ENCODE measurements at regions not wholly inside any gene's neighbourhood (a gene's known extent, or its start where the extent isn't known, plus 50 kb on each side); places are given as distances from the start of the nearest gene placed in this dataset.

GRCh38 chr3:13157986-13158385 lies 84.8 kb upstream of the IQSEC1 start:
- H3K9ac ChIP-seq (ENCODE audit: low read length in 3 of 3), result no peak overlapping the region
- FAIRE-seq (no peak), DNase-seq (no peak)
- TF ChIP-seq, protein P1, sequence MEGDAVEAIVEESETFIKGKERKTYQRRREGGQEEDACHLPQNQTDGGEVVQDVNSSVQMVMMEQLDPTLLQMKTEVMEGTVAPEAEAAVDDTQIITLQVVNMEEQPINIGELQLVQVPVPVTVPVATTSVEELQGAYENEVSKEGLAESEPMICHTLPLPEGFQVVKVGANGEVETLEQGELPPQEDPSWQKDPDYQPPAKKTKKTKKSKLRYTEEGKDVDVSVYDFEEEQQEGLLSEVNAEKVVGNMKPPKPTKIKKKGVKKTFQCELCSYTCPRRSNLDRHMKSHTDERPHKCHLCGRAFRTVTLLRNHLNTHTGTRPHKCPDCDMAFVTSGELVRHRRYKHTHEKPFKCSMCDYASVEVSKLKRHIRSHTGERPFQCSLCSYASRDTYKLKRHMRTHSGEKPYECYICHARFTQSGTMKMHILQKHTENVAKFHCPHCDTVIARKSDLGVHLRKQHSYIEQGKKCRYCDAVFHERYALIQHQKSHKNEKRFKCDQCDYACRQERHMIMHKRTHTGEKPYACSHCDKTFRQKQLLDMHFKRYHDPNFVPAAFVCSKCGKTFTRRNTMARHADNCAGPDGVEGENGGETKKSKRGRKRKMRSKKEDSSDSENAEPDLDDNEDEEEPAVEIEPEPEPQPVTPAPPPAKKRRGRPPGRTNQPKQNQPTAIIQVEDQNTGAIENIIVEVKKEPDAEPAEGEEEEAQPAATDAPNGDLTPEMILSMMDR (IDR thresholded peaks at IDR 0.05; ENCODE audit: borderline replicate concordance, extremely low read depth, insufficient read depth), result no peak
- H3K27ac ChIP-seq (ENCODE audit: low read depth in 2 of 2, low read length in 2 of 2), result no peak overlapping the region
- H3K4me3 ChIP-seq (ENCODE audit: low read length in 3 of 3), result no peak overlapping the region
- no peaks in the 10 kb centered on the region for H3K27me3 ChIP-seq (ENCODE audit: control insufficient read depth, insufficient read depth, low read length)
- intact Hi-C loops (cut with DNase I), result no loop called here
- H3K36me3 ChIP-seq (ENCODE audit: control insufficient read depth in 2 of 3, insufficient read depth in 3 of 3, low read length in 3 of 3), result no peaks in the 10 kb centered on the region
- no peaks in the 10 kb centered on the region for H3K4me1 ChIP-seq (ENCODE audit: control insufficient read depth in 2 of 3, insufficient read depth in 2 of 3, low read depth in 1 of 3, low read length in 3 of 3)
- H3K9me3 ChIP-seq (ENCODE audit: control insufficient read depth in 2 of 3, insufficient read depth in 1 of 3, low read length in 3 of 3), result peaks cover 0 to 10% (median 0%) of the 10 kb centered on the region in 3 donors

GRCh38 chr3:13152826-13153710 lies 79.8 kb upstream of the IQSEC1 start:
- H3K27ac ChIP-seq (ENCODE audit: low read depth in 2 of 2, low read length in 2 of 2), result no peak overlapping the region
- TF ChIP-seq, protein P1 (IDR thresholded peaks at IDR 0.05; ENCODE audit: borderline replicate concordance, extremely low read depth, insufficient read depth), result no peak
- no peaks in the 10 kb centered on the region for H3K27me3 ChIP-seq (ENCODE audit: control insufficient read depth, insufficient read depth, low read length)
- FAIRE-seq (no peak), DNase-seq (peak in 1 of 5 donors; percentile 34)
- no peaks in the 10 kb centered on the region for H3K4me1 ChIP-seq (ENCODE audit: control insufficient read depth in 2 of 3, insufficient read depth in 2 of 3, low read depth in 1 of 3, low read length in 3 of 3)
- H3K9ac ChIP-seq (ENCODE audit: low read length in 3 of 3), result no peak overlapping the region
- H3K9me3 ChIP-seq (ENCODE audit: control insufficient read depth in 2 of 3, insufficient read depth in 1 of 3, low read length in 3 of 3), result peaks cover 0 to 10% (median 0%) of the 10 kb centered on the region in 3 donors
- no peak overlapping the region for H3K4me3 ChIP-seq (ENCODE audit: low read length in 3 of 3)
- intact Hi-C loops (cut with DNase I), result no loop called here
- no peaks in the 10 kb centered on the region for H3K36me3 ChIP-seq (ENCODE audit: control insufficient read depth in 2 of 3, insufficient read depth in 3 of 3, low read length in 3 of 3)

GRCh38 chr3:13150624-13151023 lies 77.4 kb upstream of the IQSEC1 start:
- Histone ChIP-seq H3K9ac (ENCODE audit: low read length in 3 of 3) (no peak overlapping the region), H3K27me3 (ENCODE audit: control insufficient read depth, insufficient read depth, low read length) (no peaks in the 10 kb centered on the region), H3K9me3 (ENCODE audit: control insufficient read depth in 2 of 3, insufficient read depth in 1 of 3, low read length in 3 of 3) (peaks cover 0 to 6% (median 0%) of the 10 kb centered on the region in 3 donors), H3K27ac (ENCODE audit: low read depth in 2 of 2, low read length in 2 of 2) (no peak overlapping the region), H3K4me3 (ENCODE audit: low read length in 3 of 3) (no peak overlapping the region), H3K4me1 (ENCODE audit: control insufficient read depth in 2 of 3, insufficient read depth in 2 of 3, low read depth in 1 of 3, low read length in 3 of 3) (no peaks in the 10 kb centered on the region), H3K36me3 (ENCODE audit: control insufficient read depth in 2 of 3, insufficient read depth in 3 of 3, low read length in 3 of 3) (no peaks in the 10 kb centered on the region)
- TF ChIP-seq, protein P1 (IDR thresholded peaks at IDR 0.05; ENCODE audit: borderline replicate concordance, extremely low read depth, insufficient read depth), result no peak
- no peak for FAIRE-seq
- DNase-seq, result peak in 1 of 5 donors; percentile 22
- intact Hi-C loops (cut with DNase I), result no loop called here
